ENCODE measurements at regions not wholly inside any gene's neighbourhood (a gene's known extent, or its start where the extent isn't known, plus 50 kb on each side); places are given as distances from the start of the nearest gene placed in this dataset.

DNA sequence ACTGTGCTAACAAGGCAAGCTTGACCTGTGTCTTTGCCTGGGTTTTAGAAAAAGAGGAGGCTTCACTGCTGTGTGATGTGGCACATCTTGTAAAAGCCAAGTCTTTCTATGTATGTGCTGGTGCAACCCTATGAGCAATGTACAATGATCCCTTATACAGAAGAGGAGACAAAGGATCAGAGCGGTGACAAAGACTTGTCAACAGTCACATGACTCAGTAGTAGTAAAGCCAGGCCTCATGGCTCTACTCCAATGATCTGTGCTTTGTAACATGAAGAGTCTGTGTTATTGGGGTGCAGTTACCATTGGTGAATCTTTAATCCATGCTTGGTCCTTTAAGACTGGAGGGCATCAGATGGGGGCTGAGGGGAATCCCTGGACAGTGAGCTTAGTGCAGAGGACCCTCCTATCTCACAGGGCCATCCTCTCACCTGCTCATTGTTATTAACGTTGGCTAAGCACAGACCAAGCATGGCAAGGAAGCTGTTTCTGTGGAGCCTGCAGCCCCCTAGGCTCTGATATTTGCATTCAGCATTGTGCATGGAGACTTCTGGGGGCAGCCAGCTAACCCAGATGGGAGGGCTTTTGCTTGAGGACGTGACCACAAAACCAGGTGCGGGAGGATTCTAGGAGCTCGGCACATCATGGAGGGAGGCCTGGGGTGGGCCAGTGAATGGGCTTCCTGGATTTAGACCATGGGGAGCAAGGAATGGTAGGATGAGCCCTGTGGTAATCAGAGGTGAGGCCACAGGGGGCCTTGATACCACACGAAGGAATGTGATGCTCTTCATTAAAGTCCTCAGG is 308.8 kb upstream of the ZNF32 start:
- no peaks in the 10 kb centered on the region for H3K36me3 ChIP-seq (ENCODE audit: control insufficient read depth in 4 of 4, insufficient read depth in 3 of 4, low read depth in 1 of 4, low read length in 3 of 4)
- no peak overlapping the region for H3K27ac ChIP-seq (ENCODE audit: low read depth in 1 of 2, low read length in 2 of 2)
- no peak for DNase-seq (ENCODE audit: low spot score)
- no peak overlapping the region for H3K9ac ChIP-seq (ENCODE audit: low read depth in 1 of 2, low read length in 2 of 2)
- WGBS, result 80% methylated on average over 6 of the region's 6 CpGs
- no peaks in the 10 kb centered on the region for H3K27me3 ChIP-seq (ENCODE audit: control insufficient read depth in 4 of 4, insufficient read depth in 4 of 4, low read length in 3 of 4)
- H3K4me1 ChIP-seq (ENCODE audit: control insufficient read depth in 4 of 4, insufficient read depth in 4 of 4, low read length in 3 of 4), result no peaks in the 10 kb centered on the region
- no peak overlapping the region for H3K4me3 ChIP-seq (ENCODE audit: low read depth in 1 of 3, low read length in 3 of 3)
- no peak for TF ChIP-seq CTCF (IDR thresholded peaks at IDR 0.05; ENCODE audit: low read depth, low read length, missing input control)
- no peak for TF ChIP-seq NR2F2 (IDR thresholded peaks at IDR 0.05)
- no peak for TF ChIP-seq SP1 (IDR thresholded peaks at IDR 0.05)
- no peak for TF ChIP-seq EGR1 (IDR thresholded peaks at IDR 0.05; ENCODE audit: low read depth in 2 of 2)
- no peak for TF ChIP-seq HNF4G (IDR thresholded peaks at IDR 0.05)
- TF ChIP-seq ZBTB33 (IDR thresholded peaks at IDR 0.05), result no peak
- peaks cover 0 to 2% (median 0%) of the 10 kb centered on the region in 4 donors for H3K9me3 ChIP-seq (ENCODE audit: control insufficient read depth in 4 of 4, low read length in 3 of 4)

DNA sequence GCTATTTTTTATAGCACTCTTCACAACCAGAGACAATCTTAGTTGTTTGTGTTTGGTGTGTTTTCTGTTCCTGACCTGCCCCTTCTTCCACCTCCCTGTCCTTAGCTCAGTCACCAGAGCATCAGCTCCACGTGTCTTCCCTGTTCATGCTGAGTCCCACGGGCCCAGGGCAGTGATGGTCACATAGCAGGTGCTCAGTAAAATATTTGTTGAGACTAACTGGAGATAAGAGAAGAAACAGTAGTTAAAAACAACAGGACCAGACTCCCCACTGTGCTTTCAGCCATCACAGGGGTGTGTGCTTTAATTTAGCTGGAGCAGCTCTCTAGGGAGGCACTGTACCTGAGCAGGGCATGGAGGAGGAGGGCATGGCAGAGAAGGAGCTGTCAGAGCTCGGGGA is 307.3 kb upstream of the ZNF32 start:
- Histone ChIP-seq H3K27ac (ENCODE audit: low read depth in 1 of 2, low read length in 2 of 2) (no peak overlapping the region), H3K27me3 (ENCODE audit: control insufficient read depth in 4 of 4, insufficient read depth in 4 of 4, low read length in 3 of 4) (no peaks in the 10 kb centered on the region), H3K36me3 (ENCODE audit: control insufficient read depth in 4 of 4, insufficient read depth in 3 of 4, low read depth in 1 of 4, low read length in 3 of 4) (no peaks in the 10 kb centered on the region), H3K4me1 (ENCODE audit: control insufficient read depth in 4 of 4, insufficient read depth in 4 of 4, low read length in 3 of 4) (no peaks in the 10 kb centered on the region), H3K4me3 (ENCODE audit: low read depth in 1 of 3, low read length in 3 of 3) (no peak overlapping the region), H3K9ac (ENCODE audit: low read depth in 1 of 2, low read length in 2 of 2) (no peak overlapping the region), H3K9me3 (ENCODE audit: control insufficient read depth in 4 of 4, low read length in 3 of 4) (peaks cover 0 to 2% (median 0%) of the 10 kb centered on the region in 4 donors)
- 73% methylated on average over 3 of the region's 3 CpGs for WGBS
- DNase-seq (ENCODE audit: low spot score), result no peak
- TF ChIP-seq ATF3 (IDR thresholded peaks at IDR 0.05) (no peak), REST (IDR thresholded peaks at IDR 0.05) (no peak), FOXA1 (IDR thresholded peaks at IDR 0.05) (no peak)

All from liver (tissue), 8 donors.